HEK293 (cell line): ENCODE measurements at regions not wholly inside any gene's neighbourhood (a gene's known extent, or its start where the extent isn't known, plus 50 kb on each side); places are given as distances from the start of the nearest gene placed in this dataset.
A peak's percentile ranks its signal among the peaks of the same experiment; 100 is the strongest.

Source experiments
- CTCF ChIA-PET: fragments of 350-600 bp; formaldehyde crosslinking; extraction: SDS; loops from one replicate; lab custom pipeline; 2021; ENCODE audit warnings: antibody characterized with exemption; lab: Yijun Ruan, JAX
- POLR2A ChIA-PET: fragments of 300-600 bp; formaldehyde crosslinking; extraction: SDS; loops from one replicate; lab custom pipeline; 2020; ENCODE audit warnings: antibody characterized with exemption, inconsistent platforms; lab: Yijun Ruan, JAX
- H3K27ac ChIP-seq: fragments of 200-500 bp; sonication (Bioruptor generic); 2 replicates; pipeline ENCODE4 v1.5.1; 2014; ENCODE audit warnings: low read depth, low read length, control low read depth, inconsistent platforms; ENCODE audit errors: extremely low read depth
- H3K36me3 ChIP-seq, 2 experiments: fragments of 200-500 bp in 1 of 2; sonication (Bioruptor generic) in 1 of 2; 1 replicate in 1 of 2; 2 replicates in 1 of 2; pipeline ENCODE4 v1.5.1; 2014 to 2017; ENCODE audit warnings: inconsistent platforms in 2 of 2, low read length in 2 of 2; ENCODE audit not compliant: control insufficient read depth in 2 of 2, insufficient read depth in 1 of 2
- H3K4me1 ChIP-seq: fragments of 200-500 bp; sonication (Bioruptor generic); 2 replicates; pipeline ENCODE4 v1.5.1; 2014; ENCODE audit warnings: mild to moderate bottlenecking, low read length, inconsistent platforms; ENCODE audit not compliant: control insufficient read depth, insufficient read depth
- H3K4me3 ChIP-seq: 2 replicates; pipeline ENCODE4 v1.5.1; 2011; ENCODE audit warnings: low read depth, mild to moderate bottlenecking, control low read depth, low read length, moderate library complexity
- H3K9me3 ChIP-seq: fragments of 200-500 bp; sonication (Bioruptor generic); 2 replicates; pipeline ENCODE4 v1.5.1; 2014; ENCODE audit warnings: low read depth, low read length, inconsistent platforms; ENCODE audit not compliant: control insufficient read depth, insufficient read depth
- BCL11B ChIP-seq: fragments of 450-650 bp; formaldehyde crosslinking; IDR thresholded peaks from 2 replicates; pipeline ENCODE4 v1.5.1; 2016; ENCODE audit warnings: low read depth, missing biosample characterization, missing genetic modification characterization
- PRDM4 ChIP-seq: fragments of 450-650 bp; formaldehyde crosslinking; IDR thresholded peaks from 2 replicates; pipeline ENCODE4 v1.5.1; 2017; ENCODE audit warnings: missing biosample characterization, missing genetic modification characterization
- SP7 ChIP-seq: fragments of 450-650 bp; formaldehyde crosslinking; IDR thresholded peaks from 2 replicates; pipeline ENCODE4 v1.5.1; 2016; ENCODE audit warnings: missing biosample characterization, missing genetic modification characterization
- TRIM28 ChIP-seq: IDR thresholded peaks from 2 replicates; pipeline ENCODE4 v1.6.1; 2011; ENCODE audit warnings: low read length, control low read depth, borderline replicate concordance
- ZFP41 ChIP-seq: fragments of 450-650 bp; formaldehyde crosslinking; IDR thresholded peaks from 2 replicates; pipeline ENCODE4 v1.5.1; 2016; ENCODE audit warnings: missing biosample characterization, missing genetic modification characterization, borderline replicate concordance
- ZNF10 ChIP-seq: fragments of 450-650 bp; formaldehyde crosslinking; IDR thresholded peaks from 2 replicates; pipeline ENCODE4 v1.5.1; 2017; ENCODE audit warnings: missing biosample characterization, missing genetic modification characterization
- ZNF202 ChIP-seq: fragments of 450-650 bp; formaldehyde crosslinking; IDR thresholded peaks from 2 replicates; pipeline ENCODE4 v1.5.1; 2016; ENCODE audit warnings: missing biosample characterization, missing genetic modification characterization, borderline replicate concordance
- ZNF266 ChIP-seq: fragments of 450-650 bp; formaldehyde crosslinking; IDR thresholded peaks from 2 replicates; pipeline ENCODE4 v1.5.1; 2016; ENCODE audit warnings: missing biosample characterization, missing genetic modification characterization, low read depth
- ZNF391 ChIP-seq: fragments of 450-650 bp; formaldehyde crosslinking; IDR thresholded peaks from 2 replicates; pipeline ENCODE4 v1.5.1; 2016; ENCODE audit warnings: low read depth, missing biosample characterization, missing genetic modification characterization, borderline replicate concordance
- ZNF398 ChIP-seq: fragments of 450-650 bp; formaldehyde crosslinking; IDR thresholded peaks from 2 replicates; pipeline ENCODE4 v1.5.1; 2017; ENCODE audit warnings: missing biosample characterization, missing genetic modification characterization
- ZNF660 ChIP-seq: fragments of 450-650 bp; IDR thresholded peaks from 2 replicates; pipeline ENCODE4 v1.5.1; 2018; ENCODE audit warnings: missing biosample characterization, mild to moderate bottlenecking, missing genetic modification characterization
- ZNF692 ChIP-seq: fragments of 450-650 bp; formaldehyde crosslinking; IDR thresholded peaks from 2 replicates; pipeline ENCODE4 v1.5.1; 2016; ENCODE audit warnings: missing biosample characterization, missing genetic modification characterization
- TF ChIP-seq, protein P1 (sequence below): fragments of 450-650 bp; formaldehyde crosslinking; IDR thresholded peaks from 2 replicates; pipeline ENCODE4 v1.5.1; 2016; ENCODE audit warnings: missing biosample characterization, missing genetic modification characterization

- TF ChIP-seq PRDM4 (tag by site-specific recombination) = no peak
- peak; percentile 92 for TF ChIP-seq ZNF10 (tag by site-specific recombination)
- peak; percentile 98 for TF ChIP-seq ZNF692 (tag by site-specific recombination)
- no peak for TF ChIP-seq ZNF202 (tag by site-specific recombination)
- TF ChIP-seq BCL11B (tag by site-specific recombination) = peak; percentile 62; the same call in 1 of the 2 replicates
- no peak for TF ChIP-seq ZFP41 (tag by site-specific recombination)
- TF ChIP-seq TRIM28 = no peak
- TF ChIP-seq SP7 (tag by site-specific recombination) = peak; percentile 39; the same call in 1 of the 2 replicates
Measured at GRCh38 chr17:79242873-79243602, 168.4 kb downstream of the ENGASE start (continued).

DNA sequence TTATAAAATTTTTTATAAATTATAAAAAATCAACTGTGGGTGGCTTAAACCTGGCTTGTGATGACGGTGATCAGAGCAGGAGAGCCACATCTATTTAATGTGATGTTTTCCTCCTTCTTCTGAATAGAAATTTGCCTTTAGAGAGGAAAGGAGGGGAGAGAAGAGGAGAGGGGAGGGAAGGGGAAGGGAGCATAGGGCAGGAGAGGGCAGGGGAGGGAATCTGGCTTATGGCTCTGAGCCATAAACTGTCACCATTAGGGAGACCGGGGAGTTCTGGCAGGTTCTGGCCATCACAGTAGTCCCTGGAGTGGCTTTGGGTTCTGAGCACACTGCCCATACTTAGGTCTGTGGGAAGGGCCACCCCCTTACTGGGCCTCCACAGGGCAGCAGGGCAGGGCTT lies 167.8 kb downstream of the ENGASE start:
- POLR2A ChIA-PET = no interaction called here
- no peaks in the 10 kb centered on the region for H3K9me3 ChIP-seq

More for the DNA sequence above, 167.8 kb downstream of the ENGASE start:
- Histone ChIP-seq H3K36me3 (no peaks in the 10 kb centered on the region), H3K4me1 (no peaks in the 10 kb centered on the region; the same call in 1 of the 2 replicates), H3K4me3 (no peak overlapping the region), H3K27ac (no peak overlapping the region)
- TF ChIP-seq ZNF266 (tag by site-specific recombination) (no peak), ZNF391 (tag by site-specific recombination) (no peak), SP7 (tag by site-specific recombination) (no peak), ZNF398 (tag by site-specific recombination) (peak; percentile 93), ZNF660 (tag by site-specific recombination) (no peak)
- TF ChIP-seq, protein P1, sequence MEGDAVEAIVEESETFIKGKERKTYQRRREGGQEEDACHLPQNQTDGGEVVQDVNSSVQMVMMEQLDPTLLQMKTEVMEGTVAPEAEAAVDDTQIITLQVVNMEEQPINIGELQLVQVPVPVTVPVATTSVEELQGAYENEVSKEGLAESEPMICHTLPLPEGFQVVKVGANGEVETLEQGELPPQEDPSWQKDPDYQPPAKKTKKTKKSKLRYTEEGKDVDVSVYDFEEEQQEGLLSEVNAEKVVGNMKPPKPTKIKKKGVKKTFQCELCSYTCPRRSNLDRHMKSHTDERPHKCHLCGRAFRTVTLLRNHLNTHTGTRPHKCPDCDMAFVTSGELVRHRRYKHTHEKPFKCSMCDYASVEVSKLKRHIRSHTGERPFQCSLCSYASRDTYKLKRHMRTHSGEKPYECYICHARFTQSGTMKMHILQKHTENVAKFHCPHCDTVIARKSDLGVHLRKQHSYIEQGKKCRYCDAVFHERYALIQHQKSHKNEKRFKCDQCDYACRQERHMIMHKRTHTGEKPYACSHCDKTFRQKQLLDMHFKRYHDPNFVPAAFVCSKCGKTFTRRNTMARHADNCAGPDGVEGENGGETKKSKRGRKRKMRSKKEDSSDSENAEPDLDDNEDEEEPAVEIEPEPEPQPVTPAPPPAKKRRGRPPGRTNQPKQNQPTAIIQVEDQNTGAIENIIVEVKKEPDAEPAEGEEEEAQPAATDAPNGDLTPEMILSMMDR (tag by site-specific recombination) = no peak
- CTCF ChIA-PET = interaction anchor here (0.5 to 1.5 kb wide), 4 partner anchors 64 to 150 kb away, joined by 3 to 8 read pairs (median 3); no protein-coding TSS in a partner anchor
